ENCODE measurements at regions not wholly inside any gene's neighbourhood (a gene's known extent, or its start where the extent isn't known, plus 50 kb on each side); places are given as distances from the start of the nearest gene placed in this dataset.

DNA sequence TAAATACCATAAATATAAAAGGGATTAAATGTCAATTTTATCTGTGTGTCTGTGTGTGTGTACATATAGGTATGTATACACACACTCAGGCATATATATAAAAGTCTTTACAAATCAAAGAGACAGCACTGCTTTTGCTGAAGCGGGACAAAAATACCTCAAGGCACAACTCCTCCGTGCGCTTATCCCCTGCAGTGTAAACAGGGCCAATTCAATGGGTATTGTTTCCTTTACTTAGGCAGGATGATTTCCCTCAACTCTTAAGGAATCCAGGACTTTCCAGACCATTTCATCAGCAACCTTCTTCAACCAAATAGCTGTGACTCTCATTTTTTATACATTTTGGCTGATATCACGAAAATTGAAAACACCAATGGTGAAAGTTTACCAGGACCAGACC lies 227.7 kb downstream of the CRPPA start:
- Histone ChIP-seq H3K4me3 (ENCODE audit: low read depth in 1 of 2, low read length in 2 of 2) (no peak overlapping the region), H3K27me3 (ENCODE audit: insufficient read depth, low read length, poor library complexity) (no peaks in the 10 kb centered on the region), H2AFZ (ENCODE audit: low read depth, low read length) (no peak overlapping the region), H3K36me3 (ENCODE audit: insufficient read depth, low read length) (no peaks in the 10 kb centered on the region), H3K9me3 (ENCODE audit: insufficient read depth, low read length, severe bottlenecking) (no peaks in the 10 kb centered on the region), H3K4me1 (ENCODE audit: insufficient read depth, low read length) (no peaks in the 10 kb centered on the region), H3K27ac (ENCODE audit: low read length) (no peak overlapping the region), H3K4me2 (ENCODE audit: insufficient read depth, low read length) (no peak overlapping the region), H3K9ac (ENCODE audit: low read depth, low read length) (no peak overlapping the region), H4K20me1 (ENCODE audit: insufficient read depth, low read length) (no peaks in the 10 kb centered on the region), H3K79me2 (ENCODE audit: insufficient read depth, low read length) (no peaks in the 10 kb centered on the region)
- TF ChIP-seq, protein P1, sequence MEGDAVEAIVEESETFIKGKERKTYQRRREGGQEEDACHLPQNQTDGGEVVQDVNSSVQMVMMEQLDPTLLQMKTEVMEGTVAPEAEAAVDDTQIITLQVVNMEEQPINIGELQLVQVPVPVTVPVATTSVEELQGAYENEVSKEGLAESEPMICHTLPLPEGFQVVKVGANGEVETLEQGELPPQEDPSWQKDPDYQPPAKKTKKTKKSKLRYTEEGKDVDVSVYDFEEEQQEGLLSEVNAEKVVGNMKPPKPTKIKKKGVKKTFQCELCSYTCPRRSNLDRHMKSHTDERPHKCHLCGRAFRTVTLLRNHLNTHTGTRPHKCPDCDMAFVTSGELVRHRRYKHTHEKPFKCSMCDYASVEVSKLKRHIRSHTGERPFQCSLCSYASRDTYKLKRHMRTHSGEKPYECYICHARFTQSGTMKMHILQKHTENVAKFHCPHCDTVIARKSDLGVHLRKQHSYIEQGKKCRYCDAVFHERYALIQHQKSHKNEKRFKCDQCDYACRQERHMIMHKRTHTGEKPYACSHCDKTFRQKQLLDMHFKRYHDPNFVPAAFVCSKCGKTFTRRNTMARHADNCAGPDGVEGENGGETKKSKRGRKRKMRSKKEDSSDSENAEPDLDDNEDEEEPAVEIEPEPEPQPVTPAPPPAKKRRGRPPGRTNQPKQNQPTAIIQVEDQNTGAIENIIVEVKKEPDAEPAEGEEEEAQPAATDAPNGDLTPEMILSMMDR (IDR thresholded peaks at IDR 0.05; ENCODE audit: borderline replicate concordance, extremely low read depth, low read length, poor library complexity, severe bottlenecking) = no peak
- no peak for TF ChIP-seq EZH2 (IDR thresholded peaks at IDR 0.05; ENCODE audit: borderline replicate concordance, low read depth, low read length, severe bottlenecking)
- DNase-seq = no peak
- ATAC-seq (ENCODE audit: insufficient read depth, low read depth) = no peak

DNA sequence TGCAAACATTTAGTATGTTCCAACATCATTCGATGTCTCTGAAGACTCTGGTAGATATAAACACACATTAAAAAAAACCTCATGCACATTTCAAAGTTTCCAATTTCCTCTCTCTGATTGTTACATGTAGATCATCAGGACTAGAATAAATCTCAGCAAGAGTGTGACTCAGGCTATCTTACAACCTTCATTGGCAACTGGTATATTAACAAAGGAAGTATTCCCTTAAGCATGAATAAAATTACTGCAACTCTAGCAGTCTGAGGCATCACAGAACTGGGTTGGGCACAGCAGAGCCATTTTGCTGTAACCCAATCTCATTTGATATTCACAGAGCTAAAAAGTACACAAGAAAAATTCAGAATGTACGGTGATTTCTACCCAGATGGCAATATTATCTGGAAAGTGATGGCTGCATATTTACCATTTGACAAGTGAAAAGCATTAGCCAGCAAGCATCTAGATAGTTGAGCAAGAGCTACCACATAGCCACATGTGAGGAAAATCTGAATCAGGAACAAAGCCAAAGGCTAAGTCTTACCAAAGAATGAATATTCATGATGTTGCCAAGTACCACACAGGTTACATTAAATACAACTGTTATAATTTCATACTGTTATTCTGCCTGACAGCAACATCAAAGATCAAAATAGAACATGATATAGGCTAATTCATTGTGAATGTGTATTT lies 232.2 kb downstream of the CRPPA start:
- no peak for ATAC-seq (ENCODE audit: insufficient read depth, low read depth)
- Histone ChIP-seq H4K20me1 (ENCODE audit: insufficient read depth, low read length) (no peaks in the 10 kb centered on the region), H2AFZ (ENCODE audit: low read depth, low read length) (no peak overlapping the region), H3K4me1 (ENCODE audit: insufficient read depth, low read length) (no peaks in the 10 kb centered on the region), H3K27ac (ENCODE audit: low read length) (no peak overlapping the region), H3K27me3 (ENCODE audit: insufficient read depth, low read length, poor library complexity) (no peaks in the 10 kb centered on the region), H3K9me3 (ENCODE audit: insufficient read depth, low read length, severe bottlenecking) (no peaks in the 10 kb centered on the region), H3K79me2 (ENCODE audit: insufficient read depth, low read length) (no peaks in the 10 kb centered on the region), H3K4me2 (ENCODE audit: insufficient read depth, low read length) (no peak overlapping the region), H3K9ac (ENCODE audit: low read depth, low read length) (no peak overlapping the region), H3K4me3 (ENCODE audit: low read depth in 1 of 2, low read length in 2 of 2) (no peak overlapping the region), H3K36me3 (ENCODE audit: insufficient read depth, low read length) (no peaks in the 10 kb centered on the region)
- DNase-seq = no peak
- no peak for TF ChIP-seq EZH2 (IDR thresholded peaks at IDR 0.05; ENCODE audit: borderline replicate concordance, low read depth, low read length, severe bottlenecking)
- TF ChIP-seq, protein P1 (IDR thresholded peaks at IDR 0.05; ENCODE audit: borderline replicate concordance, extremely low read depth, low read length, poor library complexity, severe bottlenecking) = no peak

DNA sequence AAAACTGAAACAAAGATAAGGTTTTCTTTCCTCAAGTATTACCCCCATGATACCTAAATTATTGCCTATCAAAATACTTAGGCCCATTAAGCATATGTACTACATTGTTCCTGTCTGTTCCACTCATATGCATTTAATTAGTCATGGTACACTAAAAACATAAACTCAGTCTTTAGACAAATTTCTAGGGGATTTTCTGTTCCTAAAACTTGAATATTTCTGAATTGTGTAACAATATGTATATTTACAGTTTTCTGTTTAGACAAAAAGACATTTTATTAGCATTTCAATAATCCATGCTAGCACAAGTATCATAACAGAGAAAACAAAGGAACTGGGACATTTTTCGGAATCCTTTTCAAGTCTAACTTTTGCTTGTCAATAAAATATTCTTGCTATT lies 234.2 kb downstream of the CRPPA start:
- Histone ChIP-seq H3K36me3 (ENCODE audit: insufficient read depth, low read length) (no peaks in the 10 kb centered on the region), H3K4me1 (ENCODE audit: insufficient read depth, low read length) (no peaks in the 10 kb centered on the region), H3K4me3 (ENCODE audit: low read depth in 1 of 2, low read length in 2 of 2) (no peak overlapping the region), H3K27me3 (ENCODE audit: insufficient read depth, low read length, poor library complexity) (no peaks in the 10 kb centered on the region), H2AFZ (ENCODE audit: low read depth, low read length) (no peak overlapping the region), H3K9ac (ENCODE audit: low read depth, low read length) (no peak overlapping the region), H3K9me3 (ENCODE audit: insufficient read depth, low read length, severe bottlenecking) (no peaks in the 10 kb centered on the region), H4K20me1 (ENCODE audit: insufficient read depth, low read length) (no peaks in the 10 kb centered on the region), H3K4me2 (ENCODE audit: insufficient read depth, low read length) (no peak overlapping the region), H3K79me2 (ENCODE audit: insufficient read depth, low read length) (no peaks in the 10 kb centered on the region), H3K27ac (ENCODE audit: low read length) (no peak overlapping the region)
- ATAC-seq (ENCODE audit: insufficient read depth, low read depth) = no peak
- no peak for DNase-seq
- TF ChIP-seq, protein P1 (IDR thresholded peaks at IDR 0.05; ENCODE audit: borderline replicate concordance, extremely low read depth, low read length, poor library complexity, severe bottlenecking) = no peak
- TF ChIP-seq EZH2 (IDR thresholded peaks at IDR 0.05; ENCODE audit: borderline replicate concordance, low read depth, low read length, severe bottlenecking) = no peak
